GM12878 (cell line): ENCODE measurements at regions not wholly inside any gene's neighbourhood (a gene's known extent, or its start where the extent isn't known, plus 50 kb on each side); places are given as distances from the start of the nearest gene placed in this dataset.

Experiments
- ATAC-seq: fragments of 200-7000 bp; cut with Tn5 transposase; 3 replicates; pipeline ENCODE4 v1.9.1; 2020; ENCODE audit warnings: mild to moderate bottlenecking, moderate library complexity
- BruUV-seq: library from RNA; stranded (reverse); fragments of 400-500 nt; replicated peaks from 2 replicates; lab custom pipeline; 2021; lab: Mats Ljungman, UMichigan
- CTCF ChIA-PET: fragments of 300-600 bp; sonication (Branson Sonifier 250); formaldehyde crosslinking; extraction: SDS; loops from one replicate; lab custom pipeline; 2021; ENCODE audit warnings: inconsistent platforms; lab: Yijun Ruan, JAX
- POLR2A ChIA-PET: fragments of 350-600 bp; formaldehyde crosslinking; extraction: SDS; loops from one replicate; lab custom pipeline; 2021; ENCODE audit warnings: inconsistent platforms; lab: Charles Lee
- RAD21 ChIA-PET: fragments of 300-600 bp; sonication (Branson Sonifier 250); formaldehyde crosslinking; loops from one replicate; lab custom pipeline; 2023; ENCODE audit warnings: antibody characterized with exemption; ENCODE audit not compliant: unreplicated experiment; lab: Charles Lee
- SMC1A ChIA-PET: fragments of 300-600 bp; sonication (Branson Sonifier 250); formaldehyde crosslinking; loops from one replicate; lab custom pipeline; 2023; ENCODE audit not compliant: unreplicated experiment, uncharacterized antibody; lab: Charles Lee
- DNase-seq: peaks from one replicate; pipeline ENCODE4 v3.0.0-alpha.2; 2011; ENCODE audit warnings: low read depth, low spot score
- FAIRE-seq: peaks from 3 replicates; lab custom pipeline; 2011; peaks lifted over from hg19 to GRCh38; lab: Jason Lieb, UNC
- H2AFZ ChIP-seq: 2 replicates; pipeline ENCODE4 v1.6.0; 2011; ENCODE audit warnings: low read depth, low read length, control low read depth; ENCODE audit not compliant: control insufficient read depth
- H3K27ac ChIP-seq: 2 replicates; pipeline ENCODE4 v1.5.1; 2011; ENCODE audit warnings: control low read depth; ENCODE audit not compliant: control insufficient read depth, insufficient read depth
- H3K27me3 ChIP-seq, 2 experiments: replicated peaks in 1 of 2; 2 replicates each; pipeline versions ENCODE4 v1.6.0 to v1.6.1; 2011; ENCODE audit warnings: low read length in 1 of 2; ENCODE audit not compliant: control insufficient read depth in 2 of 2, insufficient read depth in 2 of 2
- H3K36me3 ChIP-seq, 2 experiments: 2 replicates each; pipeline ENCODE4 v1.5.1; 2011; ENCODE audit warnings: low read length in 1 of 2; ENCODE audit not compliant: control insufficient read depth in 2 of 2, insufficient read depth in 2 of 2
- H3K4me1 ChIP-seq: 2 replicates; pipeline ENCODE4 v1.6.1; 2011; ENCODE audit warnings: mild to moderate bottlenecking, low read length, moderate library complexity, mixed read lengths; ENCODE audit not compliant: control insufficient read depth, insufficient read depth
- H3K4me2 ChIP-seq: 2 replicates; pipeline ENCODE4 v1.6.0; 2011; ENCODE audit warnings: control low read depth; ENCODE audit not compliant: control insufficient read depth, insufficient read depth
- H3K4me3 ChIP-seq: fragments of 200-600 bp; sonication (generic); 2 replicates; pipeline ENCODE4 v1.5.1; 2016
- H3K79me2 ChIP-seq: 2 replicates; pipeline ENCODE4 v1.6.0; 2011; ENCODE audit warnings: low read length; ENCODE audit not compliant: control insufficient read depth, insufficient read depth
- H3K9ac ChIP-seq: 2 replicates; pipeline ENCODE4 v1.8.0; 2011; ENCODE audit warnings: low read length, control low read depth, mixed read lengths; ENCODE audit not compliant: control insufficient read depth, insufficient read depth
- H3K9me3 ChIP-seq: replicated peaks from 3 replicates; pipeline ENCODE4 v1.5.1; 2011; ENCODE audit warnings: mild to moderate bottlenecking, low read length; ENCODE audit not compliant: control insufficient read depth, insufficient read depth
- H4K20me1 ChIP-seq: 2 replicates; pipeline ENCODE4 v1.6.0; 2011; ENCODE audit not compliant: control insufficient read depth, insufficient read depth
- CREB1 ChIP-seq: IDR thresholded peaks from 2 replicates; pipeline ENCODE4 v1.6.1; 2012; ENCODE audit warnings: low read depth, mild to moderate bottlenecking, inconsistent platforms
- ETV6 ChIP-seq, 2 experiments: fragments of 450-650 bp in 1 of 2; IDR thresholded peaks in 1 of 2; conservative IDR thresholded peaks in 1 of 2; 2 replicates each; pipeline ENCODE4 v1.6.1; 2014; ENCODE audit warnings: antibody characterized with exemption in 1 of 2, borderline replicate concordance in 1 of 2, low read depth in 1 of 2, mild to moderate bottlenecking in 1 of 2, moderate library complexity in 1 of 2
- EZH2 ChIP-seq: IDR thresholded peaks from 2 replicates; pipeline ENCODE4 v1.6.1; 2012; ENCODE audit warnings: low read depth, mild to moderate bottlenecking, control low read depth, inconsistent platforms, low read length, borderline replicate concordance; ENCODE audit not compliant: control insufficient read depth
- GABPA ChIP-seq: IDR thresholded peaks from 2 replicates; pipeline ENCODE4 v1.6.1; 2014; ENCODE audit warnings: antibody characterized with exemption, low read depth, mild to moderate bottlenecking, inconsistent platforms
- JUNB ChIP-seq: IDR thresholded peaks from 2 replicates; pipeline ENCODE4 v1.6.1; 2016; ENCODE audit warnings: antibody characterized with exemption, mild to moderate bottlenecking
- JUND ChIP-seq: IDR thresholded peaks from 2 replicates; pipeline ENCODE4 v1.6.1; 2012; ENCODE audit warnings: low read depth, mild to moderate bottlenecking, low read length, improper control_type of control experiment, moderate library complexity
- MYC ChIP-seq: IDR thresholded peaks from 2 replicates; pipeline ENCODE4 v1.6.1; 2011; ENCODE audit warnings: mild to moderate bottlenecking, low read length, moderate library complexity, inconsistent platforms; ENCODE audit not compliant: insufficient read depth, insufficient replicate concordance, insufficient read length, severe bottlenecking
- PBX3 ChIP-seq: IDR thresholded peaks from 2 replicates; pipeline ENCODE4 v1.6.1; 2011; ENCODE audit warnings: mild to moderate bottlenecking, low read depth, low read length, moderate library complexity; ENCODE audit not compliant: insufficient replicate concordance
- PRDM15 ChIP-seq: fragments of 450-650 bp; formaldehyde crosslinking; IDR thresholded peaks from 2 replicates; pipeline ENCODE4 v1.4.0; 2020; ENCODE audit warnings: mild to moderate bottlenecking, moderate library complexity
- SPI1 ChIP-seq: IDR thresholded peaks from 2 replicates; pipeline ENCODE4 v1.6.1; 2011; ENCODE audit warnings: low read depth, mild to moderate bottlenecking, low read length, moderate library complexity, borderline replicate concordance; ENCODE audit not compliant: insufficient read depth
- WGBS: methylation state at CpG from one replicate; pipeline ENCODE4 v1.1.6; 2016; ENCODE audit warnings: low lambda C conversion rate; ENCODE audit not compliant: insufficient replicate concordance, insufficient coverage; ENCODE audit errors: missing lambda C conversion rate; 5-methylcytosine and 5-hydroxymethylcytosine counted together
- in situ Hi-C: fragments of 300-500 bp; cut with MboI; formaldehyde crosslinking; loops from 9 replicates; pipeline ENCODE4 v1.14.3; 2018; ENCODE audit warnings: mixed read lengths
- intact Hi-C: fragments of 100-400 bp; cut with micrococcal nuclease; formaldehyde crosslinking; loops from one replicate; pipeline ENCODE4 v1.14.2; 2022; ENCODE audit not compliant: unreplicated experiment

GRCh38 chr18:77833807-77834206 lies 584.2 kb downstream of the GALR1 start:
- Histone ChIP-seq H3K36me3 (no peaks in the 10 kb centered on the region), H2AFZ (no peak overlapping the region), H3K9ac (no peak overlapping the region), H3K79me2 (no peaks in the 10 kb centered on the region), H4K20me1 (no peaks in the 10 kb centered on the region), H3K4me1 (no peaks in the 10 kb centered on the region), H3K27ac (no peak overlapping the region), H3K4me2 (no peak overlapping the region), H3K9me3 (no peaks in the 10 kb centered on the region), H3K27me3 (no peaks in the 10 kb centered on the region), H3K4me3 (no peak overlapping the region)
- intact Hi-C loops (no loop called here), in situ Hi-C loops (no loop called here)
- no TSS peak for BruUV-seq
- DNase-seq (no peak), FAIRE-seq (no peak), ATAC-seq (no peak)
- WGBS: 39% methylated on average over 4 of the region's 5 CpGs
- ChIA-PET SMC1A (no interaction called here), POLR2A (no interaction called here), CTCF (no interaction called here), RAD21 (no interaction called here)
- no peak for TF ChIP-seq GABPA
- no peak for TF ChIP-seq SPI1
- no peak for TF ChIP-seq EZH2
- TF ChIP-seq PBX3: no peak
- TF ChIP-seq MYC: no peak
- TF ChIP-seq PRDM15: no peak
- TF ChIP-seq JUNB: no peak
- no peak for TF ChIP-seq JUND
- TF ChIP-seq ETV6 (conservative IDR thresholded peaks at IDR 0.05 in 1 of 2, IDR thresholded peaks at IDR 0.05 in 1 of 2; ENCODE audit: borderline replicate concordance in 1 of 2, low read depth in 1 of 2): no peak
- TF ChIP-seq CREB1: no peak
